ENCODE measurements at regions not wholly inside any gene's neighbourhood (a gene's known extent, or its start where the extent isn't known, plus 50 kb on each side); places are given as distances from the start of the nearest gene placed in this dataset.
A peak's percentile ranks its signal among the peaks of the same experiment; 100 is the strongest.

GRCh38 chr10:88077977-88078376, 214.6 kb downstream of the PTEN start:
- no peak overlapping the region for H3K4me3 ChIP-seq (ENCODE audit: low read length)
- no peak for DNase-seq (ENCODE audit: low read depth, low spot score)

GRCh38 chr10:88080213-88080612, 216.8 kb downstream of the PTEN start:
- no peak for DNase-seq (ENCODE audit: low read depth, low spot score)
- no peak overlapping the region for H3K4me3 ChIP-seq (ENCODE audit: low read length)

DNA sequence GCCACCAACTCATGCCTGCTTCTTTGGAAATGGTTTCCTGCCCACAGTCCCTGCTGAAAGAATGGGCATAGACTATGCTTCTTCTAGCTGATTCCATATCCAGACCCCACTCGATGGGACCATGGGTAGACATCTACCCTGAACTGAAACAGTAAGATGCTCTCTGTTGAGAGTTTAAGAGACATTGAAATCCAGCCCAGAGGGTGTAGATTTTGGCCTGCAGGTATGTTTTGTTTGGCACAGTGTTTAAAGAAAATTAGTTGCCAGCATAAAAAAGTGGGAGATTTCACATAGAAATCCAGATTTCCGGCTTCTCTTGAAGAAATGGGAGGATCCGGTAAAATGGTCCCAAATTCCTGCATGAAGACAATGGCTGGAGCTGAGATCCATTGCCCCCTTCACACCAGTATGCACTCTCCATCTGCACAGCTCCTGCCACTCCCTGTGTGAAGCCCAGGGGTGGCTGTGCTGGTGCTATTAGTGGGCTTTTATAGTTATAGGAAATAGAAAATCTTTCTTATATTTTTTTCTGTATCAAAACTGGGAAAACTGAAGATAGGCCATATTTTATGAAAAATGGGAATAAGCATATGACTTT, 218.1 kb downstream of the PTEN start:
- no peak for DNase-seq (ENCODE audit: low read depth, low spot score)
- no peak overlapping the region for H3K4me3 ChIP-seq (ENCODE audit: low read length)

DNA sequence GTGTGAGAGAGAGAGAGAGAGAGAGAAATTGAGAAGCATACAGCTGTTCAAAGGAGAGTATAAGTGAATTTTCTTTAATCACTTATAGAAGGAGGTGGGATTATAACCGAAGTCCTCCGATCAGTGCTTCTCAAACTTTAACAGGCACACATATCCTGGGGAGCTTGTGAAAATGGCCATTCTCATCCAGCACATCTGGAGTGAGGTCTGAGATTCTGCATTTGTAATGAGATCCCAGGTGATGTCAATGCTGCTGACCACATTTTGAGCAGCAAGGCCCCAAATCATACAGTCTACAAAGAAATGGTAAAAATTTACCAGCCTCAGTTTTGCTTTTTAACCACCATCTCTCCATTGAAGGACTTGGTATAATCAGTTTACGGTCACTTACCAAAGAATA, 219.0 kb downstream of the PTEN start:
- no peak for DNase-seq (ENCODE audit: low read depth, low spot score)
- no peak overlapping the region for H3K4me3 ChIP-seq (ENCODE audit: low read length)

- no peak for DNase-seq (ENCODE audit: low read depth, low spot score)
Measured at GRCh38 chr10:88082806-88083596, 219.6 kb downstream of the PTEN start.

GRCh38 chr10:88083597-88083989, 220.2 kb downstream of the PTEN start:
- H3K4me3 ChIP-seq (ENCODE audit: low read length): no peak overlapping the region

More at GRCh38 chr10:88082806-88083596, 219.6 kb downstream of the PTEN start:
- no peak overlapping the region for H3K4me3 ChIP-seq (ENCODE audit: low read length)

GRCh38 chr10:88086187-88086960, 222.9 kb downstream of the PTEN start:
- no peak for DNase-seq (ENCODE audit: low read depth, low spot score)
- H3K4me3 ChIP-seq (ENCODE audit: low read length): no peak overlapping the region

More at GRCh38 chr10:88083597-88083989, 220.2 kb downstream of the PTEN start:
- DNase-seq (ENCODE audit: low read depth, low spot score): no peak

DNA sequence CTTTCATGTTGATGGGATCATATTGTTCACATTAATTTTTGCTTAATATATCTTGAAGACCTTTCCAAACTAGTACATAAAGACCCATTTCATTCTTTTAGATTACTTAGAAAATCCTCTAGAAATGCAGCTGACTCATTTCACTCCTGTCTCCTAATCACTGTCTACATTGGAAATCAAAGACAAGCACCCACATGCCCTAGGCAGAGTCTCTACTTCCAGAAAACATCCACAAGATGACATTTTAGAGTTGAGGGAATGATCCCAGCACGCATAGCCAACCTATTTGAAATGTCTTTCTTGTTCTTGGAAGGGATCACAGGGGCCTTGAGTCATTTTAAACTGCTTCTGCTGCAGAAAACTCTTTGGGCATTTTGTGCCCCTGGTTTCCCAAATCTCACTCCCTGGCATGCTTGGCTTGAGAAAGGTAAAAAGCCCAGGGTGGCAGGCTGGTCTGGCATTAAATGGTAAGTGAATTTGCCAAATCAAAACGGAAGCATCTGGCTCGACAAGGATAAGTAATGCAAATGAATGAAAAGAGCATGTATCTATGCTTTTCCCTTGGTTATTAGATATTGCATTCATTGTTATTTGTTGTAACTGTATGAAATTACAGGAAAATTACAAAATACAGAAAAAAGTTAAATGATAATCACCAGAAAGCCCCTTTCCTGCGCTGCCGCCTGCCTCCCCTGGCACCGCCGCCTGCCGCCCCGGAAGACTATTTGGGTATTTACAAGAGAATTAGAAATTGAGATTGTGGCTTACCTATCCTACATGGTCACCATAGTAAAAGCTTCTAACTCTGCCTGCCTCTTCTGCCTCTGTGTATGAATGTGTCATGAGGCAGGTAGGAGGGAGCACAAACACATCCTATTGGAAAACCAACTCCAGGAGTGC, 225.3 kb downstream of the PTEN start:
- no peak overlapping the region for H3K4me3 ChIP-seq (ENCODE audit: low read length)
- no peak for DNase-seq (ENCODE audit: low read depth, low spot score)

DNA sequence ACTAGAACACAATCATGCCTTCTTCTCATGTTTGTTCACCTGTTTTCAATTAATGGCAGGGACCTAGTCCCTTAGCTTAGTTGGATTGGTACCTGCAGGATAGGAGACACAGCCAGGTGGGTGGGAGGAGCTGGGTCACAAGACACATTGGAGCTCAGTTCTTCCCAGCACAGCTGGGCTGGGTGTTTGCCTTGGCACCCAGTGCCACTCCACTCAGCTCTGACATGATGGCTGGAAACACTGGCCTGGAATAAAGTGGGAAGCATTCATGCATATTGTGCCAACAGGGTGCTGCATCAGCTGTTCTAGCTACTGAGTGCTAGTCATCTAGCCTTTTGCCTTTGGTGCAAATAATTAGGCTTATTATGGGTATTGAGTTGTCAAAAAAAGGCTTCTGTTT, 226.1 kb downstream of the PTEN start:
- DNase-seq (ENCODE audit: low read depth, low spot score): no peak
- no peak overlapping the region for H3K4me3 ChIP-seq (ENCODE audit: low read length)

DNA sequence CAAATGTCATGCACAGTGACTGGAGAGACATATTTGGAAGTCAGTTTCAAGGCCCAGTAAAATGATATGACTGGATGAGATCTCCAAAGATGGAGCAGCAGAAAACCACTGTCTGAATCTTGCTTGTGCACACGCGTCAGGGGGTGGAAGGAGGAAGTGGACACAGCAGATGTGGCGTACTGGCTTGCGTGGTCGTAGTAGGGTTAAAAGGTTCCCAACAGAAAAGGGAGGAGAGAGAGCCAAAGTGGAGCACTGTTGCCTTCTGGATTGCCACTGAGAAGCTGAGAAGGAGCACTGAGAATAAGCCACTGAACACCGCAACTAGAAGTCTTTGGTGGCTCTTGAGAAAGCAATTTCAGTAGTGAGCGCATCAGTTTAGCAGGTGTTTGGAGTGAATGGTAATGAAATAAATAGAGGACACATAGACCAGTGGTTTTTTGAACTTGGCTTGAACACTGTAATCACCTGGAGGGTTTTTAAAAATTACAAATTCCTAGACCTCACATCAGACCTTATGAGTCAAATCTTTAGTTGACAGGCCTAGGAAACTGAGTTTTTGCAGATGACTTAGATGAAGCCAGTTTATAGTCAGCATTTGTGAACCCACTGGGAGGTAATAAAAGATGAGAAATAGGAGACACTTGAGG, 227.3 kb downstream of the PTEN start:
- DNase-seq (ENCODE audit: low read depth, low spot score): no peak

GRCh38 chr10:88091490-88092061, 228.2 kb downstream of the PTEN start:
- DNase-seq (ENCODE audit: low read depth, low spot score): peak; percentile 80
- H3K4me3 ChIP-seq (ENCODE audit: low read length): no peak overlapping the region

More for the DNA sequence above, 227.3 kb downstream of the PTEN start:
- no peak overlapping the region for H3K4me3 ChIP-seq (ENCODE audit: low read length)

- no peak for DNase-seq (ENCODE audit: low read depth, low spot score)
Measured at GRCh38 chr10:88092265-88092664, 228.8 kb downstream of the PTEN start.

DNA sequence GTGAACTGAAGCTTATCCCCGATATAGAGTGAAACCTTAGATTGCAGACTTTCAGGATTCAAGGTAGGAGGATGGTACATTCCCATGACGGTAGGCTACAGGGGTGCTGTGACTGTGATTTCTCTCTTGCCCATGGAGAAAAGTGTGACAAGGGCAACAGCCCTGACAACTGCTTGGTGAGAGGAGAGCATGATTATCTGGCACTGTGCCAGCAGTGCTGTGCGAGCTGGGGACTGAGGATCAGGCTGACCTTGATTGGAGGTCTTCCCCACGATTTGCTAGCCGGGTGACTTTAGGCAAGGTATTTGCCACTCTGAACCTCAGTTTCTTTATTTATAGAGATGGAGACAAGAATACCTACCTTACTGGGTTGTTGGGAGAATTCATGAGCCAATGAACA, 229.5 kb downstream of the PTEN start:
- DNase-seq (ENCODE audit: low read depth, low spot score): no peak
- no peak overlapping the region for H3K4me3 ChIP-seq (ENCODE audit: low read length)

More at GRCh38 chr10:88092265-88092664, 228.8 kb downstream of the PTEN start:
- no peak overlapping the region for H3K4me3 ChIP-seq (ENCODE audit: low read length)

GRCh38 chr10:88094795-88095194, 231.4 kb downstream of the PTEN start:
- no peak for DNase-seq (ENCODE audit: low read depth, low spot score)
- H3K4me3 ChIP-seq (ENCODE audit: low read length): no peak overlapping the region

- DNase-seq (ENCODE audit: low read depth, low spot score): no peak
- no peak overlapping the region for H3K4me3 ChIP-seq (ENCODE audit: low read length)
Measured at GRCh38 chr10:88095223-88095721, 231.8 kb downstream of the PTEN start.

GRCh38 chr10:88095778-88096431, 232.5 kb downstream of the PTEN start:
- H3K4me3 ChIP-seq (ENCODE audit: low read length): no peak overlapping the region
- no peak for DNase-seq (ENCODE audit: low read depth, low spot score)

DNA sequence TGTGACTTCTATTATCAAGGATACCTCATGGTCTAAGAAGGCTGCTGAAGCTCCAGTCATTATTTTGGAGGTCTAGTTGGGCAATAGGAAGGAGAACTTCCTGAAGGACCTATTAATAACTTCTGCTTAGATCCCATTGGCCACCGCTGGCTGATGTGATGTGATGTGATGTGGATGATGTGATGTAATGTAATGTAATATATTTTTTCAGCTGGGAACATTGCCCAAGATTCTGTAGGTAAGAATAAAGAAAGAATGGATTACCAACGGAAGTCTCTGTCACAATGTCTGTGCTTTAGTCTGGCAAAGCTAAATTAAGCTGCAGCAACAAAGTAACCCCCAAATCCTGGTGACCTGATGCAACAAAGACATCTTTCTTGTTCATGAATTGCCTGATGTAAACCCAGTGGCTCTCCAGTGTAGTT, 233.7 kb downstream of the PTEN start:
- no peak for DNase-seq (ENCODE audit: low read depth, low spot score)

GRCh38 chr10:88097536-88097935, 234.1 kb downstream of the PTEN start:
- H3K4me3 ChIP-seq (ENCODE audit: low read length): no peak overlapping the region
- no peak for DNase-seq (ENCODE audit: low read depth, low spot score)

More for the DNA sequence above, 233.7 kb downstream of the PTEN start:
- no peak overlapping the region for H3K4me3 ChIP-seq (ENCODE audit: low read length)
